GM23338 (cell line): ENCODE measurements at regions not wholly inside any gene's neighbourhood (a gene's known extent, or its start where the extent isn't known, plus 50 kb on each side); places are given as distances from the start of the nearest gene placed in this dataset.

Experiments
- CREB1 ChIP-seq: fragments of 250-450 bp; sonication (Bioruptor Pico); IDR thresholded peaks from 2 replicates; pipeline ENCODE4 v1.5.0; 2020; ENCODE audit warnings: low read depth, mild to moderate bottlenecking, moderate library complexity
- EZH2 ChIP-seq: fragments of 200-600 bp; sonication (generic); IDR thresholded peaks from one replicate; pipeline ENCODE4 v1.8.0; 2017; ENCODE audit warnings: antibody characterized with exemption, mild to moderate bottlenecking, low read depth; ENCODE audit not compliant: unreplicated experiment
- EZH2phosphoT487 ChIP-seq: fragments of 200-600 bp; sonication (generic); IDR thresholded peaks from one replicate; pipeline ENCODE4 v1.8.1; 2018; ENCODE audit warnings: antibody characterized with exemption; ENCODE audit not compliant: unreplicated experiment
- JUNB ChIP-seq: IDR thresholded peaks from one replicate; pipeline ENCODE4 v1.6.1; 2016; ENCODE audit warnings: antibody characterized with exemption; ENCODE audit not compliant: unreplicated experiment
- NANOG ChIP-seq: IDR thresholded peaks from 2 replicates; pipeline ENCODE4 v1.6.1; 2016; ENCODE audit warnings: antibody characterized with exemption, borderline replicate concordance
- POLR2AphosphoS5 ChIP-seq: IDR thresholded peaks from 2 replicates; pipeline ENCODE4 v1.6.1; 2016; ENCODE audit warnings: antibody characterized with exemption, low read depth
- ZNF331 ChIP-seq: fragments of 250-450 bp; sonication (Bioruptor Pico); IDR thresholded peaks from 2 replicates; pipeline ENCODE4 v1.5.0; 2020; ENCODE audit warnings: low read depth, mild to moderate bottlenecking, moderate library complexity
- TF ChIP-seq, protein P1 (sequence below), 2 experiments: fragments of 200-600 bp in 1 of 2; sonication (generic) in 1 of 2; conservative IDR thresholded peaks; 2 replicates each; pipeline versions ENCODE4 v1.5.1 to v1.6.1; 2016 to 2017; ENCODE audit warnings: antibody characterized with exemption in 2 of 2, low read depth in 2 of 2, mild to moderate bottlenecking in 2 of 2, moderate library complexity in 1 of 2
- TF ChIP-seq, protein P2 (sequence below): IDR thresholded peaks from one replicate; pipeline ENCODE4 v1.6.1; 2018; ENCODE audit warnings: antibody characterized with exemption; ENCODE audit not compliant: unreplicated experiment

DNA sequence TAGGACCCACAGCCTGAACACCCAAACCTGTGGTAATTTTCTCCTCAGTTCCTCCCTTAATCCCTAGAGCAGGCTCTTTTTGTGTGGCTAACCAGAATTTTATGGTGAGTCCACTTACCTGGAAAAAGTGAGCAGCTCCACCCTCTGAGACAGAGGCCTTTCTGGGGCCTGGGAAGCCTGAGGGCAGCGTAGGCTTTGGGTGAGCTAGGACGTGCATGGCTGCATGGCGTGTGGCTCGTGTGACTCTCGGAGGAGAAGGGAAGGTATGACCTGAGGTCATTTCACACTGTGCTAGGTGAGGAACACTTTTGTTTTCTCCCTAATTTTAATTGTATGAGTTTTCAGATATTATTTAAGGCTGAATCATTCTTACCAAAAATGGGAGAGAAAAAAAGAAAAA lies 73.5 kb upstream of the DYNAP start:
- TF ChIP-seq, protein P1, sequence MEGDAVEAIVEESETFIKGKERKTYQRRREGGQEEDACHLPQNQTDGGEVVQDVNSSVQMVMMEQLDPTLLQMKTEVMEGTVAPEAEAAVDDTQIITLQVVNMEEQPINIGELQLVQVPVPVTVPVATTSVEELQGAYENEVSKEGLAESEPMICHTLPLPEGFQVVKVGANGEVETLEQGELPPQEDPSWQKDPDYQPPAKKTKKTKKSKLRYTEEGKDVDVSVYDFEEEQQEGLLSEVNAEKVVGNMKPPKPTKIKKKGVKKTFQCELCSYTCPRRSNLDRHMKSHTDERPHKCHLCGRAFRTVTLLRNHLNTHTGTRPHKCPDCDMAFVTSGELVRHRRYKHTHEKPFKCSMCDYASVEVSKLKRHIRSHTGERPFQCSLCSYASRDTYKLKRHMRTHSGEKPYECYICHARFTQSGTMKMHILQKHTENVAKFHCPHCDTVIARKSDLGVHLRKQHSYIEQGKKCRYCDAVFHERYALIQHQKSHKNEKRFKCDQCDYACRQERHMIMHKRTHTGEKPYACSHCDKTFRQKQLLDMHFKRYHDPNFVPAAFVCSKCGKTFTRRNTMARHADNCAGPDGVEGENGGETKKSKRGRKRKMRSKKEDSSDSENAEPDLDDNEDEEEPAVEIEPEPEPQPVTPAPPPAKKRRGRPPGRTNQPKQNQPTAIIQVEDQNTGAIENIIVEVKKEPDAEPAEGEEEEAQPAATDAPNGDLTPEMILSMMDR (conservative IDR thresholded peaks at IDR 0.05; ENCODE audit: low read depth in 2 of 2) = no peak
- no peak for TF ChIP-seq EZH2phosphoT487
- TF ChIP-seq EZH2 = no peak
- no peak for TF ChIP-seq POLR2AphosphoS5
- TF ChIP-seq, protein P2, sequence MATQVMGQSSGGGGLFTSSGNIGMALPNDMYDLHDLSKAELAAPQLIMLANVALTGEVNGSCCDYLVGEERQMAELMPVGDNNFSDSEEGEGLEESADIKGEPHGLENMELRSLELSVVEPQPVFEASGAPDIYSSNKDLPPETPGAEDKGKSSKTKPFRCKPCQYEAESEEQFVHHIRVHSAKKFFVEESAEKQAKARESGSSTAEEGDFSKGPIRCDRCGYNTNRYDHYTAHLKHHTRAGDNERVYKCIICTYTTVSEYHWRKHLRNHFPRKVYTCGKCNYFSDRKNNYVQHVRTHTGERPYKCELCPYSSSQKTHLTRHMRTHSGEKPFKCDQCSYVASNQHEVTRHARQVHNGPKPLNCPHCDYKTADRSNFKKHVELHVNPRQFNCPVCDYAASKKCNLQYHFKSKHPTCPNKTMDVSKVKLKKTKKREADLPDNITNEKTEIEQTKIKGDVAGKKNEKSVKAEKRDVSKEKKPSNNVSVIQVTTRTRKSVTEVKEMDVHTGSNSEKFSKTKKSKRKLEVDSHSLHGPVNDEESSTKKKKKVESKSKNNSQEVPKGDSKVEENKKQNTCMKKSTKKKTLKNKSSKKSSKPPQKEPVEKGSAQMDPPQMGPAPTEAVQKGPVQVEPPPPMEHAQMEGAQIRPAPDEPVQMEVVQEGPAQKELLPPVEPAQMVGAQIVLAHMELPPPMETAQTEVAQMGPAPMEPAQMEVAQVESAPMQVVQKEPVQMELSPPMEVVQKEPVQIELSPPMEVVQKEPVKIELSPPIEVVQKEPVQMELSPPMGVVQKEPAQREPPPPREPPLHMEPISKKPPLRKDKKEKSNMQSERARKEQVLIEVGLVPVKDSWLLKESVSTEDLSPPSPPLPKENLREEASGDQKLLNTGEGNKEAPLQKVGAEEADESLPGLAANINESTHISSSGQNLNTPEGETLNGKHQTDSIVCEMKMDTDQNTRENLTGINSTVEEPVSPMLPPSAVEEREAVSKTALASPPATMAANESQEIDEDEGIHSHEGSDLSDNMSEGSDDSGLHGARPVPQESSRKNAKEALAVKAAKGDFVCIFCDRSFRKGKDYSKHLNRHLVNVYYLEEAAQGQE = no peak
- no peak for TF ChIP-seq CREB1 (CRISPR knock-in tag)
- no peak for TF ChIP-seq NANOG
- no peak for TF ChIP-seq ZNF331 (CRISPR knock-in tag)
- no peak for TF ChIP-seq JUNB
